ENCODE measurements at regions not wholly inside any gene's neighbourhood (a gene's known extent, or its start where the extent isn't known, plus 50 kb on each side); places are given as distances from the start of the nearest gene placed in this dataset.

- Histone ChIP-seq H3K79me2 (ENCODE audit: control insufficient read depth, insufficient read depth, low read length) (no peaks in the 10 kb centered on the region), H3K27me3 (ENCODE audit: control insufficient read depth in 2 of 2, insufficient read depth in 2 of 2, low read length in 2 of 2) (no peaks in the 10 kb centered on the region; a peak in 1 of 5 replicates), H4K20me1 (replicated peaks; ENCODE audit: control insufficient read depth, insufficient read depth, low read length) (no peaks in the 10 kb centered on the region), H3K9ac (ENCODE audit: insufficient read depth in 1 of 2, low read depth in 2 of 2, low read length in 2 of 2) (no peak overlapping the region), H3K27ac (ENCODE audit: extremely low read depth, low read depth, low read length) (no peak overlapping the region), H3K4me2 (ENCODE audit: insufficient read depth, low read length) (no peak overlapping the region), H3K9me1 (ENCODE audit: control insufficient read depth, insufficient read depth, low read length) (no peaks in the 10 kb centered on the region), H2AFZ (ENCODE audit: low read depth, low read length) (no peak overlapping the region), H3K9me3 (replicated peaks; ENCODE audit: control insufficient read depth, insufficient read depth, low read depth, low read length) (no peaks in the 10 kb centered on the region), H3K36me3 (ENCODE audit: control insufficient read depth, insufficient read depth, low read length) (no peaks in the 10 kb centered on the region), H3K4me3 (no peak overlapping the region), H3K4me1 (replicated peaks in 1 of 2; ENCODE audit: control insufficient read depth in 2 of 2, insufficient read depth in 2 of 2, low read length in 2 of 2) (no peaks in the 10 kb centered on the region)
- WGBS (ENCODE audit: insufficient coverage, low coverage, missing lambda C conversion rate), result 2% methylated on average over 3 of the region's 3 CpGs
- ATAC-seq (no peak), FAIRE-seq (no peak), DNase-seq (ENCODE audit: extremely low read depth in 1 of 4, low spot score in 3 of 4) (no peak)
- no TSS peak for BruUV-seq (replicated peaks)
- TF ChIP-seq SIN3B (IDR thresholded peaks at IDR 0.05; ENCODE audit: low read depth) (no peak), XRCC3 (IDR thresholded peaks at IDR 0.05) (no peak), DIDO1 (tag; IDR thresholded peaks at IDR 0.05; ENCODE audit: low read depth) (no peak), CHAMP1 (IDR thresholded peaks at IDR 0.05) (no peak), SRSF7 (optimal IDR thresholded peaks at IDR 0.05; ENCODE audit: low read depth, low read length) (no peak), E2F3 (CRISPR knock-in tag; IDR thresholded peaks at IDR 0.05) (no peak), FOXP4 (CRISPR knock-in tag; IDR thresholded peaks at IDR 0.05; ENCODE audit: borderline replicate concordance) (no peak), MEF2A (IDR thresholded peaks at IDR 0.05; ENCODE audit: control insufficient read depth, low read depth, low read length) (no peak), KLF13 (tag; IDR thresholded peaks at IDR 0.05; ENCODE audit: borderline replicate concordance, low read depth) (no peak), ZKSCAN3 (CRISPR knock-in tag; IDR thresholded peaks at IDR 0.05) (no peak), HNRNPL (IDR thresholded peaks at IDR 0.05; ENCODE audit: low read depth, low read length) (no peak), MAX (CRISPR knock-in tag; IDR thresholded peaks at IDR 0.05) (no peak)
- in situ Hi-C loops (cut with MboI) (no loop called here), intact Hi-C loops (cut with micrococcal nuclease) (no loop called here)
- ChIA-PET CTCF (ENCODE audit: low intra/inter-chr PET ratio) (no interaction called here), POLR2A (no interaction called here)
These were observed 91.4 kb downstream of the MOBP start for GRCh38 chr3:39558775-39559306.

Data from K562 (cell line).